H1 (cell line): ENCODE measurements at regions not wholly inside any gene's neighbourhood (a gene's known extent, or its start where the extent isn't known, plus 50 kb on each side); places are given as distances from the start of the nearest gene placed in this dataset.

Experiments
- CTCF ChIA-PET: fragments of 300-600 bp; sonication (Branson Sonifier 250); formaldehyde crosslinking; loops from one replicate; lab custom pipeline; 2021; ENCODE audit not compliant: partially characterized antibody; lab: Charles Lee
- POLR2A ChIA-PET: fragments of 300-600 bp; sonication (Branson Sonifier 250); formaldehyde crosslinking; loops from one replicate; lab custom pipeline; 2021; ENCODE audit warnings: inconsistent platforms; ENCODE audit not compliant: partially characterized antibody; lab: Charles Lee
- DNase-seq, 2 experiments: peaks; one replicate each; pipeline versions ENCODE4 v3.0.0 to v3.0.0-alpha.2; 2010 to 2022; ENCODE audit warnings: low spot score in 2 of 2, low read depth in 1 of 2, mixed read lengths in 1 of 2
- FAIRE-seq: peaks from 2 replicates; lab custom pipeline; 2011; peaks lifted over from hg19 to GRCh38; lab: Jason Lieb, UNC
- H2AFZ ChIP-seq: 2 replicates; pipeline ENCODE4 v1.8.1; 2012; ENCODE audit warnings: low read length, inconsistent platforms
- H2AK5ac ChIP-seq: 2 replicates; pipeline ENCODE4 v1.6.1; 2013; ENCODE audit warnings: low read depth, low read length
- H2BK120ac ChIP-seq: replicated peaks from 2 replicates; pipeline ENCODE3; 2013; ENCODE audit warnings: low read depth, low read length, inconsistent platforms
- H2BK12ac ChIP-seq: 2 replicates; pipeline ENCODE4 v1.6.1; 2013; ENCODE audit warnings: low read depth, low read length
- H2BK15ac ChIP-seq: 2 replicates; pipeline ENCODE4 v1.6.1; 2013; ENCODE audit warnings: low read length
- H2BK20ac ChIP-seq: 2 replicates; pipeline ENCODE4 v1.6.1; 2013; ENCODE audit warnings: low read length
- H2BK5ac ChIP-seq: 2 replicates; pipeline ENCODE4 v1.6.1; 2013; ENCODE audit warnings: low read depth, low read length
- H3K14ac ChIP-seq: 2 replicates; pipeline ENCODE4 v1.6.1; 2013; ENCODE audit warnings: inconsistent platforms; ENCODE audit not compliant: insufficient read length
- H3K18ac ChIP-seq: 2 replicates; pipeline ENCODE4 v1.6.1; 2013; ENCODE audit warnings: low read length; ENCODE audit errors: extremely low read depth
- H3K23ac ChIP-seq: 2 replicates; pipeline ENCODE4 v1.6.1; 2013; ENCODE audit warnings: inconsistent platforms; ENCODE audit not compliant: insufficient read length
- H3K23me2 ChIP-seq: 2 replicates; pipeline ENCODE4 v1.6.1; 2013; ENCODE audit warnings: low read depth, low read length
- H3K27ac ChIP-seq: 2 replicates; pipeline ENCODE4 v1.6.1; 2011; ENCODE audit warnings: low read depth, low read length, inconsistent platforms
- H3K27me3 ChIP-seq, 4 experiments: replicated peaks in 1 of 4; 1 replicate in 1 of 4; 2 replicates in 3 of 4; pipeline versions ENCODE4 v1.6.1 to v1.8.1; 2011 to 2013; ENCODE audit warnings: low read length in 3 of 4, mild to moderate bottlenecking in 3 of 4, inconsistent platforms in 2 of 4, mixed read lengths in 2 of 4, moderate library complexity in 1 of 4; ENCODE audit not compliant: control insufficient read depth in 3 of 4, insufficient read depth in 3 of 4; ENCODE audit errors: extremely low read depth in 1 of 4
- H3K36me3 ChIP-seq, 4 experiments: 2 replicates each; pipeline versions ENCODE4 v1.6.1 to v1.8.1; 2011 to 2013; ENCODE audit warnings: mild to moderate bottlenecking in 4 of 4, low read length in 3 of 4, moderate library complexity in 2 of 4, control low read depth in 1 of 4, inconsistent platforms in 1 of 4; ENCODE audit not compliant: insufficient read depth in 4 of 4, control insufficient read depth in 2 of 4
- H3K4ac ChIP-seq: replicated peaks from 2 replicates; pipeline ENCODE3; 2013; ENCODE audit warnings: low read length, low read depth, mixed read lengths, inconsistent platforms; ENCODE audit not compliant: insufficient read length
- H3K4me1 ChIP-seq, 4 experiments: replicated peaks in 1 of 4; 1 replicate in 1 of 4; 2 replicates in 3 of 4; pipeline versions ENCODE4 v1.6.1 to v1.8.1; 2011 to 2013; ENCODE audit warnings: low read length in 3 of 4, inconsistent platforms in 2 of 4, mixed read lengths in 1 of 4; ENCODE audit not compliant: insufficient read depth in 4 of 4, control insufficient read depth in 3 of 4
- H3K4me2 ChIP-seq, 2 experiments: 2 replicates each; pipeline versions ENCODE4 v1.6.1 to v1.8.1; 2011 to 2013; ENCODE audit warnings: low read depth in 2 of 2, low read length in 2 of 2, control low read depth in 1 of 2, inconsistent platforms in 1 of 2, mild to moderate bottlenecking in 1 of 2; ENCODE audit not compliant: insufficient read depth in 1 of 2
- H3K4me3 ChIP-seq, 4 experiments: fragments of 200-600, 300-600 bp in 1 of 4; sonication (generic), shearing (Covaris generic), sonication (Bioruptor Twin) in 1 of 4; 2 replicates each; pipeline versions ENCODE4 v1.5.1 to v1.8.1; 2011 to 2016; ENCODE audit warnings: low read length in 4 of 4, low read depth in 3 of 4, control low read depth in 2 of 4, inconsistent platforms in 2 of 4, mild to moderate bottlenecking in 2 of 4, mixed read lengths in 1 of 4, moderate library complexity in 1 of 4; ENCODE audit not compliant: insufficient read depth in 2 of 4; ENCODE audit errors: extremely low read depth in 1 of 4
- H3K56ac ChIP-seq: replicated peaks from 2 replicates; pipeline ENCODE3; 2013; ENCODE audit warnings: low read depth, mild to moderate bottlenecking, mixed read lengths, low read length, inconsistent platforms; ENCODE audit not compliant: insufficient read length
- H3K79me1 ChIP-seq: 2 replicates; pipeline ENCODE4 v1.6.1; 2013; ENCODE audit warnings: low read depth, low read length, control low read depth
- H3K79me2 ChIP-seq, 2 experiments: 2 replicates each; pipeline versions ENCODE4 v1.6.1 to v1.8.1; 2012 to 2013; ENCODE audit warnings: low read length in 2 of 2, mild to moderate bottlenecking in 2 of 2, inconsistent platforms in 1 of 2; ENCODE audit not compliant: insufficient read depth in 2 of 2, control insufficient read depth in 1 of 2
- H3K9ac ChIP-seq, 4 experiments: replicated peaks in 1 of 4; 1 replicate in 1 of 4; 2 replicates in 3 of 4; pipeline versions ENCODE4 v1.6.1 to v1.8.1; 2011 to 2013; ENCODE audit warnings: low read depth in 3 of 4, low read length in 3 of 4, control low read depth in 2 of 4, mild to moderate bottlenecking in 2 of 4, moderate library complexity in 2 of 4, inconsistent platforms in 1 of 4; ENCODE audit errors: extremely low read depth in 1 of 4
- H3K9me3 ChIP-seq, 2 experiments: 2 replicates each; pipeline versions ENCODE4 v1.6.1 to v1.8.1; 2012 to 2013; ENCODE audit warnings: mild to moderate bottlenecking in 2 of 2, moderate library complexity in 2 of 2, control low read depth in 1 of 2, inconsistent platforms in 1 of 2, low read depth in 1 of 2, low read length in 1 of 2, mixed read lengths in 1 of 2; ENCODE audit not compliant: insufficient read depth in 2 of 2
- H4K20me1 ChIP-seq, 2 experiments: replicated peaks in 1 of 2; 2 replicates each; pipeline versions ENCODE3 to v1.8.1; 2011 to 2013; ENCODE audit warnings: inconsistent platforms in 2 of 2, low read length in 2 of 2, mild to moderate bottlenecking in 1 of 2; ENCODE audit not compliant: insufficient read depth in 2 of 2, control insufficient read depth in 1 of 2
- H4K5ac ChIP-seq: 2 replicates; pipeline ENCODE4 v1.6.1; 2013; ENCODE audit warnings: low read length, low read depth, mixed read lengths, inconsistent platforms; ENCODE audit not compliant: insufficient read length
- H4K8ac ChIP-seq: 2 replicates; pipeline ENCODE4 v1.8.0; 2013; ENCODE audit warnings: mild to moderate bottlenecking, moderate library complexity, low read length, inconsistent platforms; ENCODE audit not compliant: insufficient read depth; ENCODE audit errors: extremely low read depth
- H4K91ac ChIP-seq: replicated peaks from 2 replicates; pipeline ENCODE3; 2013; ENCODE audit warnings: low read length, mixed read lengths, inconsistent platforms; ENCODE audit not compliant: insufficient read length
- BRCA1 ChIP-seq: IDR thresholded peaks from 2 replicates; pipeline ENCODE4 v1.6.1; 2012; ENCODE audit warnings: low read depth, low read length, improper control_type of control experiment
- CBX5 ChIP-seq: fragments of 300-800, 300-1000 bp; sonication (generic); IDR thresholded peaks from 2 replicates; pipeline ENCODE4 v1.7.1; 2016; ENCODE audit warnings: antibody characterized with exemption, low read length, low read depth
- EGR1 ChIP-seq: IDR thresholded peaks from 2 replicates; pipeline ENCODE4 v1.6.1; 2011; ENCODE audit warnings: low read depth, low read length, borderline replicate concordance
- GABPA ChIP-seq: IDR thresholded peaks from 2 replicates; pipeline ENCODE4 v1.6.1; 2011; ENCODE audit warnings: mild to moderate bottlenecking, low read length, moderate library complexity, borderline replicate concordance; ENCODE audit not compliant: insufficient read depth
- POLR2A ChIP-seq, 2 experiments: IDR thresholded peaks; 1 replicate in 1 of 2; 2 replicates in 1 of 2; pipeline ENCODE4 v1.6.1; 2011; ENCODE audit warnings: low read depth in 2 of 2, low read length in 2 of 2, mild to moderate bottlenecking in 2 of 2; ENCODE audit errors: control extremely low read depth in 1 of 2
- RNF2 ChIP-seq: fragments of 200-900, 300-1000 bp; sonication (generic); IDR thresholded peaks from 2 replicates; pipeline ENCODE4 v1.7.1; 2016; ENCODE audit warnings: borderline replicate concordance, low read depth, mild to moderate bottlenecking, antibody characterized with exemption, low read length; ENCODE audit not compliant: poor library complexity, severe bottlenecking; ENCODE audit errors: missing control alignments
- RXRA ChIP-seq: IDR thresholded peaks from 2 replicates; pipeline ENCODE4 v1.6.1; 2011; ENCODE audit warnings: low read depth, mild to moderate bottlenecking, low read length, moderate library complexity; ENCODE audit not compliant: insufficient read depth
- SUZ12 ChIP-seq: fragments of 200-600 bp; sonication (generic); IDR thresholded peaks from 2 replicates; pipeline ENCODE4 v1.6.1; 2012; ENCODE audit warnings: mild to moderate bottlenecking, inconsistent platforms, low read length, moderate library complexity, mixed read lengths
- WGBS, 2 experiments: shearing (Covaris generic) in 1 of 2; methylation state at CpG; one replicate each; pipeline versions ENCODE4 v1.1.6 to v1.1.7; 2013 to 2015; ENCODE audit warnings: low lambda C conversion rate in 2 of 2, mixed read lengths in 2 of 2, inconsistent platforms in 1 of 2, low coverage in 1 of 2, missing lambda C conversion rate in 1 of 2; ENCODE audit not compliant: insufficient replicate concordance in 2 of 2, insufficient coverage in 1 of 2, insufficient read length in 1 of 2; ENCODE audit errors: extremely low coverage in 1 of 2, missing lambda C conversion rate in 1 of 2; 5-methylcytosine and 5-hydroxymethylcytosine counted together
- TF ChIP-seq, protein P1 (sequence below): IDR thresholded peaks from 2 replicates; pipeline ENCODE4 v1.6.1; 2011; ENCODE audit warnings: low read length, improper control_type of control experiment

DNA sequence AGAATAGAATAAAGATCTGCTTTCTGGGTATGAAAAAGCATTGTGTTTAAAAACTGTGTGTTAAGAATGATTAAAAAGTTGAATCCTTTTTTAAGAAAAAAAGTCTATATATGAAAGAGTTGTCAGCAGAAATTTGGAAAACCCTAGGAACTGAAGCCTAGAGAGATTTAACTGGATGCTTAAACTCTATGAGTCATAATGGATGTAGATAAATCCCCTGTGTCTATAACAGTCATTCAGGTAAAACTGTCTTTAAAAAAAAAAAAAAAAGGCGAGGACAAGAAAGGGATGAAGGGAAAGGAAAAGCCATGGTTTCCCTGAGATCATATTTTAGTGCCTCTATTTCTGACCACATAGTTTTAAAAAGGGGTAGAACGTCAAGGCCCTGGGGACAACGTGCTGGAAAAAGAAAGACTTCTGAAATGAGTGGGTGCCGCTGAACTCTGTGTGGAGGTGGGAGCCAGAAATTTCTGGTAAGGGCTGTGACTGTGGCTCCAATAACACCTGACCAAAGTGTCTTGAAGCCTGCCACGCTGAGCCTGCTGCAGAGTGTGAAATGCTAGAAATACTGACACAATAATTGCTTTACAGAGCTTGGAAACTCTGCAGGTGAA lies 302.6 kb upstream of the ARID1B start:
- 83% methylated on average over 5 of the region's 5 CpGs; no CpG with 5 or more reads in 1 of the 2 experiments for WGBS, 2 experiments
- H4K20me1 ChIP-seq, result no peaks in the 10 kb centered on the region

More for the DNA sequence above, 302.6 kb upstream of the ARID1B start:
- H2BK20ac ChIP-seq, result no peak overlapping the region
- no peak overlapping the region for H3K56ac ChIP-seq
- H3K36me3 ChIP-seq, result no peaks in the 10 kb centered on the region
- no peak overlapping the region for H3K4ac ChIP-seq
- H4K8ac ChIP-seq, result no peak overlapping the region
- H2BK5ac ChIP-seq, result no peak overlapping the region
- H3K23ac ChIP-seq, result no peak overlapping the region
- H3K79me2 ChIP-seq, result no peaks in the 10 kb centered on the region
- no peak overlapping the region for H3K9ac ChIP-seq
- ChIA-PET POLR2A (no interaction called here), CTCF (no interaction called here)
- H2BK120ac ChIP-seq, result no peak overlapping the region
- H3K4me2 ChIP-seq, result no peak overlapping the region
- no peak overlapping the region for H3K4me3 ChIP-seq
- H3K27ac ChIP-seq, result no peak overlapping the region
- H3K27me3 ChIP-seq, result no peaks in the 10 kb centered on the region
- H2AK5ac ChIP-seq, result no peak overlapping the region
- no peak overlapping the region for H4K5ac ChIP-seq
- no peaks in the 10 kb centered on the region for H3K23me2 ChIP-seq
- H3K9me3 ChIP-seq, result no peaks in the 10 kb centered on the region
- no peak for TF ChIP-seq GABPA
- no peak for TF ChIP-seq SUZ12
- TF ChIP-seq CBX5, result no peak
- TF ChIP-seq EGR1, result no peak
- TF ChIP-seq, protein P1, sequence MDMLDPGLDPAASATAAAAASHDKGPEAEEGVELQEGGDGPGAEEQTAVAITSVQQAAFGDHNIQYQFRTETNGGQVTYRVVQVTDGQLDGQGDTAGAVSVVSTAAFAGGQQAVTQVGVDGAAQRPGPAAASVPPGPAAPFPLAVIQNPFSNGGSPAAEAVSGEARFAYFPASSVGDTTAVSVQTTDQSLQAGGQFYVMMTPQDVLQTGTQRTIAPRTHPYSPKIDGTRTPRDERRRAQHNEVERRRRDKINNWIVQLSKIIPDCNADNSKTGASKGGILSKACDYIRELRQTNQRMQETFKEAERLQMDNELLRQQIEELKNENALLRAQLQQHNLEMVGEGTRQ, result no peak
- no peak for TF ChIP-seq BRCA1
- TF ChIP-seq RXRA, result no peak
- no peak for TF ChIP-seq POLR2A (IDR thresholded peaks at IDR 0.05; ENCODE audit: control extremely low read depth in 1 of 2, low read depth in 2 of 2, low read length in 2 of 2)
- no peak for TF ChIP-seq RNF2
- DNase-seq (no peak), FAIRE-seq (no peak)
- H3K4me1 ChIP-seq, result no peaks in the 10 kb centered on the region
- H3K79me1 ChIP-seq, result no peaks in the 10 kb centered on the region
- no peak overlapping the region for H2BK12ac ChIP-seq
- H2BK15ac ChIP-seq, result no peak overlapping the region
- no peak overlapping the region for H3K14ac ChIP-seq
- H2AFZ ChIP-seq, result no peak overlapping the region
- no peak overlapping the region for H3K18ac ChIP-seq
- H4K91ac ChIP-seq, result no peak overlapping the region
